AG10803 (cell line): ENCODE measurements at regions not wholly inside any gene's neighbourhood (a gene's known extent, or its start where the extent isn't known, plus 50 kb on each side); places are given as distances from the start of the nearest gene placed in this dataset.
A peak's percentile ranks its signal among the peaks of the same experiment; 100 is the strongest.

ENCODE experiments used
- DNase-seq: peaks from one replicate; pipeline ENCODE4 v3.0.0; 2010; ENCODE audit warnings: low read depth
- H3K4me3 ChIP-seq: 2 replicates; pipeline ENCODE4 v1.5.1; 2011; ENCODE audit warnings: mild to moderate bottlenecking, low read length, control low read depth
- TF ChIP-seq, protein P1 (sequence below): conservative IDR thresholded peaks from 2 replicates; pipeline ENCODE4 v1.5.1; 2011; ENCODE audit warnings: mild to moderate bottlenecking, low read length, control low read depth, inconsistent platforms

DNA sequence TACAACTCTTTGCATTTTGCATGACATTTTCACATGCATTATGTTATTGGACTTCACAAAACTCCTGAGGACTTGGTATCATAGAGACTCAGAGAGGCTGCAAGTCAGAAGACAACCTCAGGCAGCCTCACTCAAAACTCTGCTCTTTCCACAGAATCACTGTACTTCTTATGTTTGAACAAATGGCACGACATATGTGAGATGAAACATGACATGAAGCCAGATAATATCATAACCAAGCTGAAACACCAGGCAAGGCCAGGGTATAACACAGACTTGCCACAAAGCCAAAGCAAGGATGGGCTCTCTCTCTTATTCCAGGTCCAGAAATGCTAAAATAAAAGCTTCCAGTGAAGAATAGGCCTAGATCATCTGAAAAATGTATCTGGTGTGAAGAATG is 425.8 kb upstream of the CDH5 start:
- DNase-seq, result no peak
- TF ChIP-seq, protein P1, sequence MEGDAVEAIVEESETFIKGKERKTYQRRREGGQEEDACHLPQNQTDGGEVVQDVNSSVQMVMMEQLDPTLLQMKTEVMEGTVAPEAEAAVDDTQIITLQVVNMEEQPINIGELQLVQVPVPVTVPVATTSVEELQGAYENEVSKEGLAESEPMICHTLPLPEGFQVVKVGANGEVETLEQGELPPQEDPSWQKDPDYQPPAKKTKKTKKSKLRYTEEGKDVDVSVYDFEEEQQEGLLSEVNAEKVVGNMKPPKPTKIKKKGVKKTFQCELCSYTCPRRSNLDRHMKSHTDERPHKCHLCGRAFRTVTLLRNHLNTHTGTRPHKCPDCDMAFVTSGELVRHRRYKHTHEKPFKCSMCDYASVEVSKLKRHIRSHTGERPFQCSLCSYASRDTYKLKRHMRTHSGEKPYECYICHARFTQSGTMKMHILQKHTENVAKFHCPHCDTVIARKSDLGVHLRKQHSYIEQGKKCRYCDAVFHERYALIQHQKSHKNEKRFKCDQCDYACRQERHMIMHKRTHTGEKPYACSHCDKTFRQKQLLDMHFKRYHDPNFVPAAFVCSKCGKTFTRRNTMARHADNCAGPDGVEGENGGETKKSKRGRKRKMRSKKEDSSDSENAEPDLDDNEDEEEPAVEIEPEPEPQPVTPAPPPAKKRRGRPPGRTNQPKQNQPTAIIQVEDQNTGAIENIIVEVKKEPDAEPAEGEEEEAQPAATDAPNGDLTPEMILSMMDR, result no peak
- H3K4me3 ChIP-seq, result no peak overlapping the region

DNA sequence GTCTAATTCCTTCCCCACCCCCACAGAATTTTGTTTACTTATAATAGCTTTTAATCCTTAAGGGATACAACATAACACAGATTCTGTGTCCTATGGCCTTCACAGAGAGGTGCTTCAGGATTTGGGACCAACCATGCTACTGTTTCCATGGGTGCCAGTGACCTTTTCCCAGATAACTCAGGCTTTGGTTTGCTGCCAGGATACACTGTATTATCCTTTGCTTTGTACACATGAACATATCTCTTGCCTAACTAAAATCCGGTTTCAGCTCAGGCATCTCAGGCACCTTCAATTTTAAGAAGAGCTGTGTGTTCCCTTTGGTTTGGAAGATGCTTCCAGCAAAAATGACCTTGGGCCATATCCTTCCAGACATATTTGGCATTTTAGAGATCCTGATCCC is 428.4 kb upstream of the CDH5 start:
- no peak overlapping the region for H3K4me3 ChIP-seq
- DNase-seq, result no peak
- TF ChIP-seq, protein P1, result no peak

DNA sequence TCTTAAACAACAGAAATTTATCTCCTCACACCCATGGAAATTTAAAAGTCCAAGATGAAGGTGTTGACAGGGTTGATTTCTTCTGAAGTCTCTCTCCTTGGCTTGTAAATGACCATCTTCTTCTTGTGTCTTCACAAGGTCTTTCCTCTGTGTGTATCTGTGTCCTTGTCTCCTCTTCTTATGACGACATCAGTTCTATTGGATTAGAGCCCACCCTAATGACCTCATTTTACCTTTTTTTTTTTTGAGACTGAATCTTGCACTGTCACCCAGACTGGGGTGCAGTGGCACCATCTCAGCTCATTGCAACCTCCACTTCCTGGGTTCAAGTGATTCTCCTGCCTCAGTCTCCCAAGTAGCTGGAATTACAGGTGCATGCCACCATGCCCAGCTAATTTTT is 429.0 kb upstream of the CDH5 start:
- no peak overlapping the region for H3K4me3 ChIP-seq
- TF ChIP-seq, protein P1, result no peak
- no peak for DNase-seq

DNA sequence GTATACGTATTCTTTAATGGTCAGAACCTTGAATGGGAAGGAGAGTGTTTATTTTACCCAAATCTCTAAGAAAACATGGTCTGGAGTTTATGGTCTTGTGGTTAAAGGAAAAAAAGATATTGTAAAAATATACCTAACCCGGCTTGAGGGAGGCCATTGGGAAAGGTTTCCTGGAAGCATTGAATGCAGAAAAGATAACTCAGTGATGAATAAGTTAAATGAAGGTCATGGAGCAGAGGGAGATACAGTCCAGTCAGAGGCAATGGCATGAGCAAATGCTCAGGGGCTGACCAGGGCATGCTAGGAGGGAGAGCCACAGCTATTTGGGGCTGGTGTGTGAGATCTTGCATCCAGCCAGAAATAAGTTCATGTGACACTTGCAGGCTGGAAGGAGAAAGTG is 430.4 kb upstream of the CDH5 start:
- TF ChIP-seq, protein P1, result no peak
- no peak overlapping the region for H3K4me3 ChIP-seq
- no peak for DNase-seq

DNA sequence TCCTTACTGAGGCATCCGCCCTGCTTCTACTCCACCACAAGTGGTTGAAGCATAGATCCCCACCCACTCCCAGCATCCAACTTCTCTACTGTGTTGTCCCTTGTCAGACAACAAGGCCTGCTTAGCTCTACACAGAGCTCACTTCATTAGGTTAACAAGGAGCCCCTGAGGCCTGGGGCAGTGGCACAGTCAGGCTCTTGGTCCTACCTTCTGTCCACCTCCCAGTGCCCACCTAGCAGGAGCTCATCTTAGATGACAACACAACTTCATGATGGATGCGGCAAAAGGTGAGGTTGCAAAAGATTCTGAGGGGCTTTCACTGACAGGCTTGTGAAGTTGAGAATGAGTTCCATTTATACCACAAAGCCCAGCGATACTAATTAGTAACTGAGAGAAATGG is 432.0 kb upstream of the CDH5 start:
- H3K4me3 ChIP-seq, result no peak overlapping the region
- DNase-seq, result no peak
- TF ChIP-seq, protein P1, result no peak

DNA sequence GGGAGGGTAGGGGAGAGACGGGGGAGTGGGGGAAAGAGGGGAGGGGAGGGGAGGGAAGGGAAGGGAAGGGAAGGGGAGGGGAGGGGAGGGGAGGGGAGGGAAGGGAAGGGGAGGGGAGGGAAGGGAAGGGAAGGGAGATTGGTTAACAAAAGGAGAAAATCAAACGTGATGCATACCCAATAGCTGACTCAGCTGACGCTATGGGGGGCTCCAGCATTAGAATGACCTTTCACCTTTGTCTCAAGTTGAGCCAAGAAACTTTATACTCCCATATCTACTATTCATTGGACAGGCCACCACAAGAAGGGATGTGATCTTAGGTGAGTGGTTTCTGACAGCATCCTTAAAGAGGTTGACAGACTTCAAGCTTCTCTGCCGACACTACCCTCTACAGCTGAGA is 432.8 kb upstream of the CDH5 start:
- H3K4me3 ChIP-seq, result no peak overlapping the region
- TF ChIP-seq, protein P1, result no peak
- no peak for DNase-seq

DNA sequence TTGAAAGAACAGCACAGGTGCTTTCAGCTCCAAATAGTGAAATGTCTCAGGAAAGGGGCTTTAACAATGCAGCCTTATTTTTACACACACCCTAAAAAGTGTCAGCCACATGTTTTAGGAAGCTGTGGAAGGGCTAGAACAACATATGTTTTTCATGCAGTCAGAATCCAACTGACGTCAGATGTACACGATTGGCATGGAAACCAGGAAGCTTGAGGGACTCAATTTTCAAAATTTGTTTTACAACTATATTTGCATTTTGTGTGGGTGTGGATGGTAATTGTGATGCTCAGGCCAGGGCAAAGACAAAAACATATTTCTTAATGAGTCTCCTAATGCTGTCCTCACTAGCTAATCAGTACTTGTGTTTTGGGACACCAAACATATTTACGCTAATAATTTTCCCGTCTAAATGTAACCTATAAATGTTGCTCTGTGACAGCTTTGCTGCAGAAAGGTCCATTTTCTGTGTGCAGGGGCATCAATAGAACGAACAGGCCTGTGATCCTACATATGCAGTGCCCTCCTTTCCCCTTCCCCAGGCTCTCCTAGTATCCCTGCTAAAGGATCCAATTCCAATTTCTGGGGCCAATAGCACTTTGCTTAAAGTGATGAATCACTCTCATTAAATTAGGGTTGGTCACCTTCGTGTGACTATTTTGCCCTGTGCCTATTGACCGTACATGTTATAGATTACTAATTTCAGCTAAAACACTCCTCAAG is 434.0 kb upstream of the CDH5 start:
- TF ChIP-seq, protein P1, result no peak
- H3K4me3 ChIP-seq, result no peak overlapping the region
- DNase-seq, result peak; percentile 5
